OCI-LY3 (cell line): ENCODE measurements at regions not wholly inside any gene's neighbourhood (a gene's known extent, or its start where the extent isn't known, plus 50 kb on each side); places are given as distances from the start of the nearest gene placed in this dataset.

Experiments used
- H2AFZ ChIP-seq: fragments of 200-600, 300-600 bp; shearing (Covaris generic); 2 replicates; pipeline ENCODE4 v1.6.0; 2014; ENCODE audit warnings: antibody characterized with exemption, low read depth, low read length
- H3K27ac ChIP-seq: fragments of 200-600, 300-600 bp; sonication (generic); 2 replicates; pipeline ENCODE4 v1.5.1; 2014; ENCODE audit warnings: mild to moderate bottlenecking, low read length, moderate library complexity, mixed read lengths
- H3K27me3 ChIP-seq: fragments of 200-600, 300-600 bp; sonication (generic); 2 replicates; pipeline ENCODE4 v1.6.1; 2014; ENCODE audit warnings: low read depth, low read length, mixed read lengths
- H3K36me3 ChIP-seq: fragments of 200-600, 300-600 bp; sonication (generic); replicated peaks from 2 replicates; pipeline ENCODE3; 2014; ENCODE audit warnings: low read depth, low read length, mixed read lengths
- H3K4me1 ChIP-seq: fragments of 300-600, 200-600 bp; sonication (generic); 2 replicates; pipeline ENCODE4 v1.6.1; 2014; ENCODE audit warnings: low read length, mixed read lengths
- H3K4me2 ChIP-seq: fragments of 200-600, 300-600 bp; sonication (generic); 2 replicates; pipeline ENCODE4 v1.6.1; 2014; ENCODE audit warnings: low read length, mixed read lengths
- H3K4me3 ChIP-seq: fragments of 300-600, 200-600 bp; sonication (generic); 2 replicates; pipeline ENCODE4 v1.5.1; 2014; ENCODE audit warnings: antibody characterized with exemption, mild to moderate bottlenecking, low read length, moderate library complexity
- H3K79me2 ChIP-seq: fragments of 300-600, 200-600 bp; shearing (Covaris generic); 2 replicates; pipeline ENCODE4 v1.6.1; 2014; ENCODE audit warnings: mild to moderate bottlenecking, low read length, mixed read lengths
- H3K9ac ChIP-seq: fragments of 300-600, 200-600 bp; shearing (Covaris generic); 2 replicates; pipeline ENCODE4 v1.6.0; 2014; ENCODE audit warnings: mild to moderate bottlenecking, low read length, moderate library complexity
- H3K9me3 ChIP-seq: fragments of 200-600, 300-600 bp; shearing (Covaris generic); 2 replicates; pipeline ENCODE4 v1.6.1; 2014; ENCODE audit warnings: low read length, mixed read lengths; ENCODE audit not compliant: insufficient read depth
- H4K20me1 ChIP-seq: fragments of 200-600, 300-600 bp; sonication (generic); 2 replicates; pipeline ENCODE4 v1.6.1; 2016; ENCODE audit warnings: low read length, mixed read lengths; ENCODE audit not compliant: insufficient read depth
- CTCF ChIP-seq: fragments of 200-600, 300-600 bp; sonication (generic); IDR thresholded peaks from 2 replicates; pipeline ENCODE4 v1.5.1; 2014; ENCODE audit warnings: antibody characterized with exemption, low read length, low read depth
- EZH2phosphoT487 ChIP-seq: fragments of 200-600 bp; shearing (Covaris generic); IDR thresholded peaks from 2 replicates; pipeline ENCODE4 v1.6.1; 2018; ENCODE audit warnings: antibody characterized with exemption, mixed run types, low read depth

- no peaks in the 10 kb centered on the region for H3K4me1 ChIP-seq
- H2AFZ ChIP-seq, result no peak overlapping the region
- H3K27ac ChIP-seq, result no peak overlapping the region
- no peak overlapping the region for H3K4me3 ChIP-seq
- no peaks in the 10 kb centered on the region for H3K27me3 ChIP-seq
- no peaks in the 10 kb centered on the region for H3K9me3 ChIP-seq
- no peak overlapping the region for H3K4me2 ChIP-seq
- TF ChIP-seq EZH2phosphoT487 (no peak), CTCF (no peak)
- no peaks in the 10 kb centered on the region for H3K79me2 ChIP-seq
- no peaks in the 10 kb centered on the region for H4K20me1 ChIP-seq
- H3K36me3 ChIP-seq, result no peaks in the 10 kb centered on the region
- H3K9ac ChIP-seq, result no peak overlapping the region
Measured at GRCh38 chr5:122523776-122524175, 211.7 kb downstream of the SNCAIP start.

- Histone ChIP-seq H4K20me1 (no peaks in the 10 kb centered on the region), H3K27me3 (no peaks in the 10 kb centered on the region), H3K79me2 (no peaks in the 10 kb centered on the region), H3K36me3 (no peaks in the 10 kb centered on the region), H3K9me3 (no peaks in the 10 kb centered on the region), H3K27ac (no peak overlapping the region), H2AFZ (no peak overlapping the region), H3K4me1 (no peaks in the 10 kb centered on the region), H3K9ac (no peak overlapping the region), H3K4me3 (no peak overlapping the region), H3K4me2 (no peak overlapping the region)
- TF ChIP-seq EZH2phosphoT487 (no peak), CTCF (no peak)
Measured at GRCh38 chr5:122527547-122527946, 215.5 kb downstream of the SNCAIP start.

GRCh38 chr5:122532035-122532434 is 220.0 kb downstream of the SNCAIP start:
- no peak overlapping the region for H3K9ac ChIP-seq
- TF ChIP-seq EZH2phosphoT487, result no peak
- no peak for TF ChIP-seq CTCF
- no peak overlapping the region for H2AFZ ChIP-seq
- no peak overlapping the region for H3K4me2 ChIP-seq
- H3K4me3 ChIP-seq, result no peak overlapping the region
- no peaks in the 10 kb centered on the region for H3K9me3 ChIP-seq
- H4K20me1 ChIP-seq, result no peaks in the 10 kb centered on the region
- no peaks in the 10 kb centered on the region for H3K36me3 ChIP-seq
- no peaks in the 10 kb centered on the region for H3K4me1 ChIP-seq
- H3K27me3 ChIP-seq, result no peaks in the 10 kb centered on the region
- no peaks in the 10 kb centered on the region for H3K79me2 ChIP-seq
- H3K27ac ChIP-seq, result no peak overlapping the region

GRCh38 chr5:122533825-122534224 is 221.8 kb downstream of the SNCAIP start:
- H3K4me1 ChIP-seq, result no peaks in the 10 kb centered on the region
- no peak overlapping the region for H3K27ac ChIP-seq
- H3K4me3 ChIP-seq, result no peak overlapping the region
- TF ChIP-seq EZH2phosphoT487, result no peak
- no peak for TF ChIP-seq CTCF
- H3K9ac ChIP-seq, result no peak overlapping the region
- no peak overlapping the region for H2AFZ ChIP-seq
- no peaks in the 10 kb centered on the region for H3K36me3 ChIP-seq
- H3K79me2 ChIP-seq, result no peaks in the 10 kb centered on the region
- H3K27me3 ChIP-seq, result no peaks in the 10 kb centered on the region
- H3K9me3 ChIP-seq, result no peaks in the 10 kb centered on the region
- no peak overlapping the region for H3K4me2 ChIP-seq
- no peaks in the 10 kb centered on the region for H4K20me1 ChIP-seq
